SU-DHL-6 (cell line): ENCODE measurements at regions not wholly inside any gene's neighbourhood (a gene's known extent, or its start where the extent isn't known, plus 50 kb on each side); places are given as distances from the start of the nearest gene placed in this dataset.

Experiments used
- EZH2phosphoT487 ChIP-seq: fragments of 200-600 bp; sonication (generic), shearing (Covaris generic); conservative IDR thresholded peaks from 2 replicates; pipeline ENCODE4 v1.6.1; 2018; ENCODE audit warnings: mild to moderate bottlenecking, antibody characterized with exemption, low read length, moderate library complexity, mixed read lengths
- TF ChIP-seq, protein P1 (sequence below): fragments of 200-600 bp; sonication (generic); IDR thresholded peaks from one replicate; pipeline ENCODE4 v1.5.1; 2017; ENCODE audit warnings: antibody characterized with exemption, mild to moderate bottlenecking, low read length, moderate library complexity; ENCODE audit not compliant: insufficient read depth, poor library complexity, severe bottlenecking

DNA sequence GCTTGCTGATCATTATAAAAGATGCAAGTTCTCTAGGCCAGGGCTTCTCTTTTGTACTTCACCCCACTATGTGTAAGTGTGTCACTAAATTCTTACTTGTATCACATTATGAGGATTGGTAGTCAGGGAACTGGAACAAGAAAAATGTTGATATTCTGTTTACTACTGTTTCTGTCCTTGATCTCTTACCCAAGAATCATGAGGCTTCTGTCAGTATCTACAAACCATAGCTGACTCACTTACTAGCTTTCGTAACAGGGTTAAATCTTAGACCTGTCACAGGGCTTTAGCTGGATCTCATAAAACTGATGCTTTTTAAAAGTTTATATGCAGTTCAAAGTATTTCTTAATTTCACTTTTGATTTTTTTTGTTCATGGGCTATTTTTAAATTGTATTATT lies 681.2 kb downstream of the PLPP3 start:
- TF ChIP-seq, protein P1, sequence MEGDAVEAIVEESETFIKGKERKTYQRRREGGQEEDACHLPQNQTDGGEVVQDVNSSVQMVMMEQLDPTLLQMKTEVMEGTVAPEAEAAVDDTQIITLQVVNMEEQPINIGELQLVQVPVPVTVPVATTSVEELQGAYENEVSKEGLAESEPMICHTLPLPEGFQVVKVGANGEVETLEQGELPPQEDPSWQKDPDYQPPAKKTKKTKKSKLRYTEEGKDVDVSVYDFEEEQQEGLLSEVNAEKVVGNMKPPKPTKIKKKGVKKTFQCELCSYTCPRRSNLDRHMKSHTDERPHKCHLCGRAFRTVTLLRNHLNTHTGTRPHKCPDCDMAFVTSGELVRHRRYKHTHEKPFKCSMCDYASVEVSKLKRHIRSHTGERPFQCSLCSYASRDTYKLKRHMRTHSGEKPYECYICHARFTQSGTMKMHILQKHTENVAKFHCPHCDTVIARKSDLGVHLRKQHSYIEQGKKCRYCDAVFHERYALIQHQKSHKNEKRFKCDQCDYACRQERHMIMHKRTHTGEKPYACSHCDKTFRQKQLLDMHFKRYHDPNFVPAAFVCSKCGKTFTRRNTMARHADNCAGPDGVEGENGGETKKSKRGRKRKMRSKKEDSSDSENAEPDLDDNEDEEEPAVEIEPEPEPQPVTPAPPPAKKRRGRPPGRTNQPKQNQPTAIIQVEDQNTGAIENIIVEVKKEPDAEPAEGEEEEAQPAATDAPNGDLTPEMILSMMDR = no peak
- no peak for TF ChIP-seq EZH2phosphoT487
